Activated CD8-positive, alpha-beta memory T cell treated with anti-CD3 and anti-CD28 coated beads for 24 hours (primary cell): ENCODE measurements at regions not wholly inside any gene's neighbourhood (a gene's known extent, or its start where the extent isn't known, plus 50 kb on each side); places are given as distances from the start of the nearest gene placed in this dataset.
"Not testable (repeated sequence)": the region's sequence is repeated elsewhere in the genome, so short reads cannot be mapped to it uniquely, and the experiment has no call there.

Experiments
- DNase-seq: peaks from one replicate; pipeline ENCODE4 v3.0.0-alpha.2; 2020

- DNase-seq: no peak
These were observed 51.9 kb upstream of the TBL1XR1 start for GRCh38 chr3:177249203-177249602.

GRCh38 chr3:177250151-177250550 is 52.9 kb upstream of the TBL1XR1 start:
- no peak for DNase-seq

GRCh38 chr3:177251755-177252154 is 54.5 kb upstream of the TBL1XR1 start:
- no peak for DNase-seq

GRCh38 chr3:177257006-177257405 is 59.7 kb upstream of the TBL1XR1 start:
- no peak for DNase-seq

- no peak for DNase-seq
These were observed 60.3 kb upstream of the TBL1XR1 start for GRCh38 chr3:177257625-177258024.

GRCh38 chr3:177262396-177262795 is 65.1 kb upstream of the TBL1XR1 start:
- DNase-seq: peak; percentile 17

- peak; percentile 26 for DNase-seq
These were observed 66.5 kb upstream of the TBL1XR1 start for GRCh38 chr3:177263615-177264368.

GRCh38 chr3:177271811-177272501 is 74.7 kb upstream of the TBL1XR1 start:
- not testable (repeated sequence) for DNase-seq

- DNase-seq: no peak
These were observed 80.7 kb upstream of the TBL1XR1 start for GRCh38 chr3:177278016-177278415.

- DNase-seq: no peak
These were observed 82.0 kb upstream of the TBL1XR1 start for GRCh38 chr3:177279118-177279815.

GRCh38 chr3:177281292-177282118 is 84.2 kb upstream of the TBL1XR1 start:
- no peak for DNase-seq

GRCh38 chr3:177282119-177282655 is 84.9 kb upstream of the TBL1XR1 start:
- no peak for DNase-seq

- no peak for DNase-seq
These were observed 86.7 kb upstream of the TBL1XR1 start for GRCh38 chr3:177283983-177284382.

- DNase-seq: peak; percentile 72
These were observed 87.2 kb upstream of the TBL1XR1 start for GRCh38 chr3:177284383-177284881.

- peak; percentile 9 for DNase-seq
These were observed 88.8 kb upstream of the TBL1XR1 start for GRCh38 chr3:177286034-177286433.

GRCh38 chr3:177287231-177287630 is 89.9 kb upstream of the TBL1XR1 start:
- peak; percentile 48 for DNase-seq

- DNase-seq: no peak
These were observed 93.4 kb upstream of the TBL1XR1 start for GRCh38 chr3:177290633-177291032.

GRCh38 chr3:177294221-177294620 is 96.9 kb upstream of the TBL1XR1 start:
- peak; percentile 32 for DNase-seq

GRCh38 chr3:177295116-177295515 is 97.8 kb upstream of the TBL1XR1 start:
- peak; percentile 9 for DNase-seq

- peak; percentile 33 for DNase-seq
These were observed 102.0 kb upstream of the TBL1XR1 start for GRCh38 chr3:177299250-177299649.

GRCh38 chr3:177300039-177300833 is 103.0 kb upstream of the TBL1XR1 start:
- DNase-seq: peak; percentile 24
